NOMO-1 (cell line): ENCODE measurements at regions not wholly inside any gene's neighbourhood (a gene's known extent, or its start where the extent isn't known, plus 50 kb on each side); places are given as distances from the start of the nearest gene placed in this dataset.

ENCODE experiments used
- DNase-seq, 2 experiments: peaks; one replicate each; lab custom pipeline; 2025; ENCODE audit not compliant: unreplicated experiment in 2 of 2; lab: John Stamatoyannopoulos, UW

GRCh38 chr3:27059489-27059888 is 309.7 kb downstream of the NEK10 start:
- DNase-seq, result no peak
